MM.1S (cell line): ENCODE measurements at regions not wholly inside any gene's neighbourhood (a gene's known extent, or its start where the extent isn't known, plus 50 kb on each side); places are given as distances from the start of the nearest gene placed in this dataset.

ENCODE experiments used
- CTCF ChIP-seq: fragments of 300-600 bp; sonication (generic); IDR thresholded peaks from 2 replicates; pipeline ENCODE4 v1.5.1; 2016; ENCODE audit warnings: antibody characterized with exemption, low read length, mixed read lengths
- EZH2 ChIP-seq: fragments of 300-600 bp; sonication (generic); optimal IDR thresholded peaks from 2 replicates; pipeline ENCODE3; 2017; ENCODE audit warnings: low read depth, mild to moderate bottlenecking, antibody characterized with exemption, low read length, mixed read lengths
- EZH2phosphoT487 ChIP-seq: fragments of 300-600 bp; sonication (generic); IDR thresholded peaks from 2 replicates; pipeline ENCODE4 v1.6.1; 2018; ENCODE audit warnings: antibody characterized with exemption, low read length

- TF ChIP-seq EZH2 (no peak), CTCF (no peak), EZH2phosphoT487 (no peak)
Observed at GRCh38 chr2:156675896-156676295, 239.7 kb downstream of the GPD2 start.
